HepG2 (cell line): ENCODE measurements at regions not wholly inside any gene's neighbourhood (a gene's known extent, or its start where the extent isn't known, plus 50 kb on each side); places are given as distances from the start of the nearest gene placed in this dataset.

Experiments used
- DMAP1 ChIP-seq: IDR thresholded peaks from 2 replicates; pipeline ENCODE4 v1.6.1; 2016
- EP300 ChIP-seq, 3 experiments: sonication (generic) in 1 of 3; formaldehyde crosslinking in 1 of 3; IDR thresholded peaks; 2 replicates each; pipeline versions ENCODE4 v1.5.1 to v1.6.1; 2011 to 2020; ENCODE audit warnings: low read depth in 2 of 3, low read length in 2 of 3, borderline replicate concordance in 1 of 3, improper control_type of control experiment in 1 of 3, mild to moderate bottlenecking in 1 of 3, missing genetic modification reagents in 1 of 3, moderate library complexity in 1 of 3
- GATAD1 ChIP-seq: IDR thresholded peaks from 2 replicates; pipeline ENCODE4 v1.6.1; 2016; ENCODE audit warnings: missing genetic modification reagents, missing compliant biosample characterization
- KAT7 ChIP-seq: IDR thresholded peaks from 2 replicates; pipeline ENCODE4 v1.6.1; 2018; ENCODE audit warnings: borderline replicate concordance, missing compliant biosample characterization
- MEIS1 ChIP-seq: sonication (generic); formaldehyde crosslinking; IDR thresholded peaks from 2 replicates; pipeline ENCODE4 v1.9.0; 2021; ENCODE audit warnings: mild to moderate bottlenecking, missing genetic modification reagents, moderate library complexity, borderline replicate concordance
- SAFB2 ChIP-seq: sonication (generic); formaldehyde crosslinking; IDR thresholded peaks from 2 replicates; pipeline ENCODE4 v1.5.1; 2020; ENCODE audit warnings: missing genetic modification reagents, low read depth, mild to moderate bottlenecking, borderline replicate concordance
- SOX6 ChIP-seq, 2 experiments: fragments of 450-650 bp in 1 of 2; sonication (generic) in 1 of 2; formaldehyde crosslinking in 1 of 2; IDR thresholded peaks; 2 replicates each; pipeline versions ENCODE4 v1.4.0 to v1.6.1; 2017 to 2020; ENCODE audit warnings: antibody characterized with exemption in 1 of 2, mild to moderate bottlenecking in 1 of 2, missing genetic modification reagents in 1 of 2
- ZBTB42 ChIP-seq: sonication (generic); formaldehyde crosslinking; IDR thresholded peaks from 2 replicates; pipeline ENCODE4 v1.5.0; 2020; ENCODE audit warnings: mild to moderate bottlenecking, missing genetic modification reagents
- ZNF234 ChIP-seq: sonication (generic); formaldehyde crosslinking; conservative IDR thresholded peaks from 2 replicates; pipeline ENCODE4 v1.5.1; 2020; ENCODE audit warnings: mild to moderate bottlenecking, missing genetic modification reagents
- ZNF235 ChIP-seq: sonication (generic); formaldehyde crosslinking; IDR thresholded peaks from 2 replicates; pipeline ENCODE4 v1.8.1; 2023; ENCODE audit warnings: mild to moderate bottlenecking, missing genetic modification reagents, borderline replicate concordance
- ZNF567 ChIP-seq: sonication (generic); formaldehyde crosslinking; IDR thresholded peaks from 2 replicates; pipeline ENCODE4 v1.8.1; 2023; ENCODE audit warnings: mild to moderate bottlenecking, missing genetic modification reagents, borderline replicate concordance
- ZNF569 ChIP-seq: sonication (generic); formaldehyde crosslinking; IDR thresholded peaks from 2 replicates; pipeline ENCODE4 v1.5.0; 2020; ENCODE audit warnings: mild to moderate bottlenecking, missing genetic modification reagents, moderate library complexity, borderline replicate concordance
- ZNF674 ChIP-seq: sonication (generic); formaldehyde crosslinking; IDR thresholded peaks from 2 replicates; pipeline ENCODE4 v1.5.0; 2020; ENCODE audit warnings: low read depth, mild to moderate bottlenecking, missing genetic modification reagents
- ZNF792 ChIP-seq: IDR thresholded peaks from 2 replicates; pipeline ENCODE4 v1.6.1; 2016
- TF ChIP-seq, protein P1 (sequence below): sonication (generic); formaldehyde crosslinking; conservative IDR thresholded peaks from 2 replicates; pipeline ENCODE4 v1.4.0; 2020; ENCODE audit warnings: missing genetic modification reagents
- TF ChIP-seq, protein P2 (sequence below): IDR thresholded peaks from 2 replicates; pipeline ENCODE4 v1.6.1; 2016; ENCODE audit warnings: missing compliant biosample characterization, missing genetic modification reagents, borderline replicate concordance
- TF ChIP-seq, protein P3 (sequence below): sonication (generic); formaldehyde crosslinking; IDR thresholded peaks from 2 replicates; pipeline ENCODE4 v1.4.0; 2020; ENCODE audit warnings: missing genetic modification reagents, borderline replicate concordance
- TF ChIP-seq, protein P4 (sequence below): sonication (generic); formaldehyde crosslinking; IDR thresholded peaks from 2 replicates; pipeline ENCODE4 v1.4.0; 2020; ENCODE audit warnings: missing genetic modification reagents, borderline replicate concordance
- TF ChIP-seq, protein P5 (sequence below): sonication (generic); formaldehyde crosslinking; IDR thresholded peaks from 2 replicates; pipeline ENCODE4 v1.4.0; 2020; ENCODE audit warnings: low read depth, mild to moderate bottlenecking, missing genetic modification reagents
- TF ChIP-seq, protein P6 (sequence below): IDR thresholded peaks from 2 replicates; pipeline ENCODE4 v1.6.1; 2016

DNA sequence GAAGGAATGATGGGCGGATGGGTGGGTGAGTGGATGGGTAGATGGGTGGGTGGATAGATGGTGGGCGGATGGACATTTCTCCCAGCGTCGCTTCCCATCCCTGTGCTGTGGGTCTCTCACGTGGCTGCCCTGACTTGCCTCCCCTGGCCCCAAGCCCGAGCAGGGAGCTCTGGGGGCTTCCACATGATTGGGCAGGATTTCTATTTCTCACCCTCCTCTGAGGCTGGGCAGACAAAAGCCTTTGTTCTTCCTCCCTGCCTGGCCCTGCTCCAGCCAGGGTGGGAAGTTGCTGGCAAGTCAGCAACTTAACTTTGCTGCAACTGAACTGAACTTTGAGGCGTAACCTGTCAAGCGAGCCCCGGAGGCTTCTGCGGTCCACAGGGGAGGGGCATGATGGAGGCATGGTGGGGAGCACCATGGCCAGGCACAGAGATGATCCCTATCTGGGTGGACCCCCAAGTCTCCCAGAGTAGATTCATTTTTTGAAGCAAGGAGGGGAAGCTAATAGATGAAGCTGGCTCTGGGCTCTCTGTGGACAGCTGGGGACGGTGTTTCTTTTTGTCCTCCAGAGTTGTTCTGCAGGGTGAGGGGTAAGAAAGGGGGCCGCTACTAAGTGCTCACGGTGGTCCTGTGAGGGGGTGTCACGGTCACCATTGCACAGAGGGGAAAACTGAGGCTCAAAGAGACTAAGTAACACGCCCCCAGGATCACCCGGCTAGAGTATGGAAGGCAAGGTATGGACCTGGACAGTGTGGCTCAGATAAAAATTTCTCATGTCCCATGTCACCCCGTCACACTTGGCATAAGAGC is 140.1 kb downstream of the CEBPB start (continued):
- TF ChIP-seq, protein P1, sequence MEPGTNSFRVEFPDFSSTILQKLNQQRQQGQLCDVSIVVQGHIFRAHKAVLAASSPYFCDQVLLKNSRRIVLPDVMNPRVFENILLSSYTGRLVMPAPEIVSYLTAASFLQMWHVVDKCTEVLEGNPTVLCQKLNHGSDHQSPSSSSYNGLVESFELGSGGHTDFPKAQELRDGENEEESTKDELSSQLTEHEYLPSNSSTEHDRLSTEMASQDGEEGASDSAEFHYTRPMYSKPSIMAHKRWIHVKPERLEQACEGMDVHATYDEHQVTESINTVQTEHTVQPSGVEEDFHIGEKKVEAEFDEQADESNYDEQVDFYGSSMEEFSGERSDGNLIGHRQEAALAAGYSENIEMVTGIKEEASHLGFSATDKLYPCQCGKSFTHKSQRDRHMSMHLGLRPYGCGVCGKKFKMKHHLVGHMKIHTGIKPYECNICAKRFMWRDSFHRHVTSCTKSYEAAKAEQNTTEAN (CRISPR knock-in tag) = no peak
- TF ChIP-seq KAT7 (no peak), SAFB2 (CRISPR knock-in tag) (peak; percentile 61; the same call in 1 of the 2 replicates), ZBTB42 (CRISPR knock-in tag) (no peak), ZNF234 (CRISPR knock-in tag) (no peak), GATAD1 (CRISPR knock-in tag) (peak; percentile 49), ZNF235 (CRISPR knock-in tag) (no peak), MEIS1 (CRISPR knock-in tag) (peak; percentile 22; the same call in 1 of the 2 replicates), ZNF792 (CRISPR knock-in tag) (peak; percentile 71; the same call in 1 of the 2 replicates), DMAP1 (no peak), ZNF567 (CRISPR knock-in tag) (no peak), SOX6 (IDR thresholded peaks at IDR 0.05) (no peak), SOX6 (CRISPR knock-in tag; IDR thresholded peaks at IDR 0.05) (peak; percentile 91), ZNF569 (no peak), ZNF674 (no peak), EP300 (IDR thresholded peaks at IDR 0.05; ENCODE audit: low read depth in 2 of 2, low read length in 2 of 2) (peak in 1 of 2 experiments; percentile 34; a peak in 1 of 4 replicates), EP300 (CRISPR knock-in tag; IDR thresholded peaks at IDR 0.05; ENCODE audit: borderline replicate concordance) (no peak)
- TF ChIP-seq, protein P2, sequence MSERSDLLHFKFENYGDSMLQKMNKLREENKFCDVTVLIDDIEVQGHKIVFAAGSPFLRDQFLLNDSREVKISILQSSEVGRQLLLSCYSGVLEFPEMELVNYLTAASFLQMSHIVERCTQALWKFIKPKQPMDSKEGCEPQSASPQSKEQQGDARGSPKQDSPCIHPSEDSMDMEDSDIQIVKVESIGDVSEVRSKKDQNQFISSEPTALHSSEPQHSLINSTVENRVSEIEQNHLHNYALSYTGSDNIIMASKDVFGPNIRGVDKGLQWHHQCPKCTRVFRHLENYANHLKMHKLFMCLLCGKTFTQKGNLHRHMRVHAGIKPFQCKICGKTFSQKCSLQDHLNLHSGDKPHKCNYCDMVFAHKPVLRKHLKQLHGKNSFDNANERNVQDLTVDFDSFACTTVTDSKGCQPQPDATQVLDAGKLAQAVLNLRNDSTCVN (CRISPR knock-in tag) = no peak
- TF ChIP-seq, protein P3, sequence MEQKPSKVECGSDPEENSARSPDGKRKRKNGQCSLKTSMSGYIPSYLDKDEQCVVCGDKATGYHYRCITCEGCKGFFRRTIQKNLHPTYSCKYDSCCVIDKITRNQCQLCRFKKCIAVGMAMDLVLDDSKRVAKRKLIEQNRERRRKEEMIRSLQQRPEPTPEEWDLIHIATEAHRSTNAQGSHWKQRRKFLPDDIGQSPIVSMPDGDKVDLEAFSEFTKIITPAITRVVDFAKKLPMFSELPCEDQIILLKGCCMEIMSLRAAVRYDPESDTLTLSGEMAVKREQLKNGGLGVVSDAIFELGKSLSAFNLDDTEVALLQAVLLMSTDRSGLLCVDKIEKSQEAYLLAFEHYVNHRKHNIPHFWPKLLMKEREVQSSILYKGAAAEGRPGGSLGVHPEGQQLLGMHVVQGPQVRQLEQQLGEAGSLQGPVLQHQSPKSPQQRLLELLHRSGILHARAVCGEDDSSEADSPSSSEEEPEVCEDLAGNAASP = 0 out of 2 replicates have a peak, but pooled peaks have one; percentile 23
- TF ChIP-seq, protein P4, sequence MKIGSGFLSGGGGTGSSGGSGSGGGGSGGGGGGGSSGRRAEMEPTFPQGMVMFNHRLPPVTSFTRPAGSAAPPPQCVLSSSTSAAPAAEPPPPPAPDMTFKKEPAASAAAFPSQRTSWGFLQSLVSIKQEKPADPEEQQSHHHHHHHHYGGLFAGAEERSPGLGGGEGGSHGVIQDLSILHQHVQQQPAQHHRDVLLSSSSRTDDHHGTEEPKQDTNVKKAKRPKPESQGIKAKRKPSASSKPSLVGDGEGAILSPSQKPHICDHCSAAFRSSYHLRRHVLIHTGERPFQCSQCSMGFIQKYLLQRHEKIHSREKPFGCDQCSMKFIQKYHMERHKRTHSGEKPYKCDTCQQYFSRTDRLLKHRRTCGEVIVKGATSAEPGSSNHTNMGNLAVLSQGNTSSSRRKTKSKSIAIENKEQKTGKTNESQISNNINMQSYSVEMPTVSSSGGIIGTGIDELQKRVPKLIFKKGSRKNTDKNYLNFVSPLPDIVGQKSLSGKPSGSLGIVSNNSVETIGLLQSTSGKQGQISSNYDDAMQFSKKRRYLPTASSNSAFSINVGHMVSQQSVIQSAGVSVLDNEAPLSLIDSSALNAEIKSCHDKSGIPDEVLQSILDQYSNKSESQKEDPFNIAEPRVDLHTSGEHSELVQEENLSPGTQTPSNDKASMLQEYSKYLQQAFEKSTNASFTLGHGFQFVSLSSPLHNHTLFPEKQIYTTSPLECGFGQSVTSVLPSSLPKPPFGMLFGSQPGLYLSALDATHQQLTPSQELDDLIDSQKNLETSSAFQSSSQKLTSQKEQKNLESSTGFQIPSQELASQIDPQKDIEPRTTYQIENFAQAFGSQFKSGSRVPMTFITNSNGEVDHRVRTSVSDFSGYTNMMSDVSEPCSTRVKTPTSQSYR (CRISPR knock-in tag) = no peak
- TF ChIP-seq, protein P5, sequence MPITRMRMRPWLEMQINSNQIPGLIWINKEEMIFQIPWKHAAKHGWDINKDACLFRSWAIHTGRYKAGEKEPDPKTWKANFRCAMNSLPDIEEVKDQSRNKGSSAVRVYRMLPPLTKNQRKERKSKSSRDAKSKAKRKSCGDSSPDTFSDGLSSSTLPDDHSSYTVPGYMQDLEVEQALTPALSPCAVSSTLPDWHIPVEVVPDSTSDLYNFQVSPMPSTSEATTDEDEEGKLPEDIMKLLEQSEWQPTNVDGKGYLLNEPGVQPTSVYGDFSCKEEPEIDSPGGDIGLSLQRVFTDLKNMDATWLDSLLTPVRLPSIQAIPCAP = no peak
- TF ChIP-seq, protein P6, sequence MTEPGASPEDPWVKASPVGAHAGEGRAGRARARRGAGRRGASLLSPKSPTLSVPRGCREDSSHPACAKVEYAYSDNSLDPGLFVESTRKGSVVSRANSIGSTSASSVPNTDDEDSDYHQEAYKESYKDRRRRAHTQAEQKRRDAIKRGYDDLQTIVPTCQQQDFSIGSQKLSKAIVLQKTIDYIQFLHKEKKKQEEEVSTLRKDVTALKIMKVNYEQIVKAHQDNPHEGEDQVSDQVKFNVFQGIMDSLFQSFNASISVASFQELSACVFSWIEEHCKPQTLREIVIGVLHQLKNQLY (CRISPR knock-in tag) = peak; percentile 60; the same call in 1 of the 2 replicates
